ENCODE measurements at regions not wholly inside any gene's neighbourhood (a gene's known extent, or its start where the extent isn't known, plus 50 kb on each side); places are given as distances from the start of the nearest gene placed in this dataset.
"Not testable (repeated sequence)": the region's sequence is repeated elsewhere in the genome, so short reads cannot be mapped to it uniquely, and the experiment has no call there.

GRCh38 chr4:12545812-12546211 is 938.3 kb downstream of the RAB28 start:
- FAIRE-seq: no peak

GRCh38 chr4:12538162-12538561 is 946.0 kb downstream of the RAB28 start:
- no peak for FAIRE-seq

- FAIRE-seq: no peak
These were observed 949.5 kb downstream of the RAB28 start for GRCh38 chr4:12534684-12535083.

GRCh38 chr4:12519426-12519825 is 964.7 kb downstream of the RAB28 start:
- FAIRE-seq: no peak

- FAIRE-seq: no peak
These were observed 976.2 kb downstream of the RAB28 start for GRCh38 chr4:12507868-12508481.

- no peak for FAIRE-seq
These were observed 983.7 kb downstream of the RAB28 start for GRCh38 chr4:12500409-12500808.

- no peak for FAIRE-seq
These were observed 984.4 kb downstream of the RAB28 start for GRCh38 chr4:12499693-12500092.

GRCh38 chr4:12495211-12495610 is 988.9 kb downstream of the RAB28 start:
- FAIRE-seq: no peak

- FAIRE-seq: no peak
These were observed 991.3 kb downstream of the RAB28 start for GRCh38 chr4:12492730-12493393.

- FAIRE-seq: no peak
These were observed 995.5 kb downstream of the RAB28 start for GRCh38 chr4:12488672-12489071.

GRCh38 chr4:12487000-12487399 is 997.1 kb downstream of the RAB28 start:
- no peak for FAIRE-seq

GRCh38 chr4:12472087-12472486 is 1012.1 kb downstream of the RAB28 start:
- FAIRE-seq: no peak

GRCh38 chr4:12471193-12471592 is 1012.9 kb downstream of the RAB28 start:
- no peak for FAIRE-seq

GRCh38 chr4:12461576-12461975 is 1022.6 kb downstream of the RAB28 start:
- FAIRE-seq: not testable (repeated sequence)

- no peak for FAIRE-seq
These were observed 1025.0 kb downstream of the RAB28 start for GRCh38 chr4:12459126-12459525.

- no peak for FAIRE-seq
These were observed 1025.5 kb downstream of the RAB28 start for GRCh38 chr4:12458621-12459020.

- FAIRE-seq: no peak
These were observed 1023.6 kb upstream of the HS3ST1 start for GRCh38 chr4:12452291-12452690.

- no peak for FAIRE-seq
These were observed 1018.8 kb upstream of the HS3ST1 start for GRCh38 chr4:12447451-12447850.

- FAIRE-seq: no peak
These were observed 1018.0 kb upstream of the HS3ST1 start for GRCh38 chr4:12446657-12447185.

- no peak for FAIRE-seq
These were observed 1017.6 kb upstream of the HS3ST1 start for GRCh38 chr4:12446256-12446655.

GRCh38 chr4:12445711-12446235 is 1017.1 kb upstream of the HS3ST1 start:
- FAIRE-seq: no peak

GRCh38 chr4:12439633-12440305 is 1011.1 kb upstream of the HS3ST1 start:
- no peak for FAIRE-seq

GRCh38 chr4:12431259-12431658 is 1002.6 kb upstream of the HS3ST1 start:
- FAIRE-seq: not testable (repeated sequence)

- no peak for FAIRE-seq
These were observed 992.7 kb upstream of the HS3ST1 start for GRCh38 chr4:12421364-12421763.

All from G401.6 (cell line).